HG03520 (cell line): ENCODE measurements at regions not wholly inside any gene's neighbourhood (a gene's known extent, or its start where the extent isn't known, plus 50 kb on each side); places are given as distances from the start of the nearest gene placed in this dataset.

Source experiments
- ATAC-seq: cut with Tn5 transposase; IDR thresholded peaks from one replicate; pipeline ENCODE4 v1.9.1; 2021; ENCODE audit warnings: mild to moderate bottlenecking, moderate library complexity; ENCODE audit not compliant: unreplicated experiment

GRCh38 chr20:11604339-11604738, 313.4 kb upstream of the BTBD3 start:
- no peak for ATAC-seq

DNA sequence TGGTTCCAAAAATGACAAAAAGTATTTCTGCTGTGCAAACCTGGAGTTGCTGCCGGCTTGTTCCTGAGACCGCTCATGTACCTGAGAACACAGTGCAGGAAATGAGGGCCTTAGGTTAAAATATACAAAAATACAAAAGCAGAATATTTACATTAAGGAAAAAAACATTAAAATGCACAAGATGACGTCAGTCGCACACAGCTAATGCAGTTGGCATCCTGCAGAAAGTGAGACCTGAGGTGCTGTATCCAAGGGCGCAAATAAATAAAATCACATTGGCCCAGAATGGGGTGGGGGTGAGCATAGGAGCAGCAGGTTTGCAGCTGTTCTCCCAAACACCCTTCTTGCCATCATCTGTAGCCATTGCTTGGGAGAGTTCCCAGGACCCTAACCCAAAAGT, 310.6 kb upstream of the BTBD3 start:
- ATAC-seq: no peak

DNA sequence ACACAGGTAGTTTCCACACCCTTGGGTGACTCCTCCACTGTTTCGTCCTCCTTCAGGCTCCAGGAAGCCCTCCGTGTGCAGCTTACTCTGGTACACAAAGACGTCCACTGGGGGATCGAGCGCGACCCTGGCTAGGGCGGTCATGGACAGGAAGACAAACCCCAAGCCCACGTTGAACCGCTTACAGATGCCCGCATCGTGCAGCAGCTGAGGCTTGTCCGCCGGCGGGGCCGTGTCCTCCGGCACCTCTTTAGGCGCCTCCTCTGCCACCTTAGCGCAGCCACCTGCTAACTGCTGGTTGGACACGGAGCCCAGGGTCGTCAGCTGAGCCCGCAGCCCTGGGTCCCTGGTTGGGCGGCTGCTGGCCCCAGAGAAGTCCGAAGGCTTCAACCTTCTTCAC, 309.0 kb upstream of the BTBD3 start:
- no peak for ATAC-seq

DNA sequence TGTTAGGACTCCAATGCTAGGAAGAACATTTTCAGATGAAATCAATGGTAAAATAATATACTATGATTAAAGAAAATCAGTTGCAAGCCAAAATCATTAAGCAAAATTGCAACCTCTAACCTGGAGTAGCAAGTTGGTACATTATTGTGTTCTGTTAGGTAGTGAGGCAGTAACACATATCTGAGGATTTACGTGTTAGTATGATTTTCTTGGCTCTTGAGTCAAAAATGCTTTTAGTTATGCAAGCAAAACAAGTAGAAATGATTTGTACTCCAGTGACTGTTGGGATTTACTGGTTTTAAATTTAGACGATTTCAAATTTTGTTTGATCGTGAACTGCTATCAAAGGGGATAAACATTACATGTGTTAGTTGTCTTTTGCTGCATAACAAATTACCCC, 293.0 kb upstream of the BTBD3 start:
- no peak for ATAC-seq

- ATAC-seq: no peak
Measured at GRCh38 chr20:11626551-11626950, 291.1 kb upstream of the BTBD3 start.

DNA sequence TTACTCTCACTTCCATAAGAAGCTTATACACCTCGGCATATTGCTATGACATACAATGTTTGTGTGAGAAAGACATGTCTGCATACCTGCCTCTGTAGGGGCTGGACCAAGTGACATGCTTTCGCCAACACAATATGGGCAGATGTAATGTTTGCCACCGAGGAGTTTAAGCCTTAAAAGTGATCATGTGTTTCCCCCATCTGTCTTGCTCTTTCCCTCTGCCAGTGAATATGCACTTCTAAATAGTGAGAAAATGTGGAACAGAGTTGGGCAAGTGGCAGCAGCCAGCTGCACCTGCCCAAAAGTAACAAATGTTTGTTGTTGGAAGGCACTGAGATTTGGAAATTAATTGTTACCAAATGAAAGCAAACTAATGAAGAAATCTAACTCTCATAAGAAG, 274.8 kb upstream of the BTBD3 start:
- no peak for ATAC-seq

GRCh38 chr20:11646359-11646758, 271.3 kb upstream of the BTBD3 start:
- ATAC-seq: no peak

- no peak for ATAC-seq
Measured at GRCh38 chr20:11650566-11650965, 267.1 kb upstream of the BTBD3 start.

GRCh38 chr20:11651138-11651537, 266.6 kb upstream of the BTBD3 start:
- no peak for ATAC-seq

DNA sequence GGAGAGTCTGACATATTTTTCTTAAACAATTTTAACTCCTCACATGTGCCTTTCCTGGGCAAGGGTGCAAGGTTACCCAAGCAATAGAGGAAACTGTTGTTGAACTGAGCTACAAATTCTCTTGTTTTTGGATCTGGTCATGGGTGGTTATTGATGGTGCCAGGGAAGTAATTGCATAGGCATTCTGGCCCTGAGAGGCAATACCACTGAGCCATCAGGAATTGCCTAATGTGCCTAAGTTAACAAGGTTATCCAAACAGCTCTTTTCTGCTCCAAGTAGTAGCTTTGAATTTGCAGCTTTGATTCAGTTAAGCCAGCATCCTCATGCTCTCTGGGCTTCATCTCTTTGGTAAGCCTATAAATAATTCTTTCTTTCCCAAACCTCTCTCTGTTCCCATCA, 266.0 kb upstream of the BTBD3 start:
- no peak for ATAC-seq

- no peak for ATAC-seq
Measured at GRCh38 chr20:11652128-11652527, 265.6 kb upstream of the BTBD3 start.

- ATAC-seq: no peak
Measured at GRCh38 chr20:11654766-11655165, 262.9 kb upstream of the BTBD3 start.

DNA sequence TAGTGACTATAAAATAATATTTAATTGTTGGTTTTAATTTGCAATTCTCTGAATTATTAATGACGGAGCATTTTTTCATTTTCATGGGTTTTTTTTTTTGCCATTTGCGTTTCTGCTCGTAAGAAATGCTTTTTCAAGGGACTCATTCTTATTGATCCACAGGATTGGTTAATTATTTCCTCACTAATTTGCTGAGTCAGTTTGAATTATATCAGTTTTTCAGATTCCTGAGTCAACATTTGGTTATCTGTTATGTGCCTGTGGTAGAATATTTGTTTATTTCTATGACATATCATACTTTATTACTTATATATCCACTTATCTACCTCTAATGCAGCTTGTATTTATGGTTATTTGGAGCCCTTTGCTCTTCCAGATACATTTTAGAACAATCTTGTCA, 257.0 kb upstream of the BTBD3 start:
- no peak for ATAC-seq

DNA sequence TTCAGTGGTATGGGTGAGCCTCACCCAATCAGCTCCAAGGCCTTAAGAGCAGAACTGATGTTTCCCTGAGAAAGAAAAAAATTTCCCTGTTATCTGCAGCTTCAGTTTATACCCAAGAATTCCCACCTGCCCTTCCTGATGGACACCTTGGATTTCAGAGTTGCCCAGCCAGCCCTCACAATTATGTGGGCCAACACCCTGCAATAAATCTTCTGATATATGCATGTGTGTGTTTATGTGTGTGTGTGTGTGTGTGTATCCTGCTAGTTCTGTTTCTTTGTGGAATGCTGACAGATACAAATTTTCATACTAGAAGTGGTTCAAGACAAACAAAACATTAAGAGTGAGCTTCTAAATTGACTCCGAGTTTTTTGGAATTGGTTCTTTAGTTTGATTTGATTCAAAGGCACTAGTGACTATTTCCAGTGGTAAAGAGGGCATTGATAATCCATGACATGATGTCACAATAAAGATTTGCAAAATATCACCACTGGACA, 246.6 kb upstream of the BTBD3 start:
- ATAC-seq: no peak

- ATAC-seq: no peak
Measured at GRCh38 chr20:11672959-11673358, 244.7 kb upstream of the BTBD3 start.

DNA sequence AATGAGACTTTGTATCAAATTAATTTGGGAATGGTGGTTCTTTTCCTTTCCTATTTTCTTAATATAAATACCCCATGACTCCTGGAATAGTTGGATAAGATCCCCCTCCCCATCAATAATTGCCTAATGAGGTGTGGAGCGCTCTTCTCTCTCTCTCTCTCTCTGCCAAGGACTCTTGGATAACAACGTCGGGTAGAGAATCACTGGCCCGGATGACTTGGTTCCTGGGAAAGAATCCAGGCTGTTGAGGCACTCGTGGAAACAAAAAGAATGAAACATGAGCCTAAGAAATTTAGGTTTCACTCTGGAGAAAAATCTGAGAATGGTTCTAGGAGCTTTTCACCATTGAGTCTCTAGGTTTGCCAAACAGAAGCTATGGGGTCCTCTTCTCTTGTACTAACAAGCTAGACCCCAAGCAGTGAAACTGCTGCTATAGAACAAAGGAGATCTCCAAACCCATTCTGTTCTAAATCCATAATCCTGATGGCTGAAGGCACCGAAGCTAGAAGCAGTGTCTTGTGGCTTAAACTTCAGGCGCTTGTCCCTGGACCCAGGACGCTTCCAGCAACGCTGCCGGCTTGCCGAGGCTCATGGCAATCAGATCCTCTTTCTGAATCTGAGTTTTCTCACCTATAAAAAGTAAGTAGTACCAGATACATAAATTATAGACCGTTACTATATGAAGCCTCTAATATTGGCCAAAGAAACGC, 241.6 kb upstream of the BTBD3 start:
- ATAC-seq: no peak

DNA sequence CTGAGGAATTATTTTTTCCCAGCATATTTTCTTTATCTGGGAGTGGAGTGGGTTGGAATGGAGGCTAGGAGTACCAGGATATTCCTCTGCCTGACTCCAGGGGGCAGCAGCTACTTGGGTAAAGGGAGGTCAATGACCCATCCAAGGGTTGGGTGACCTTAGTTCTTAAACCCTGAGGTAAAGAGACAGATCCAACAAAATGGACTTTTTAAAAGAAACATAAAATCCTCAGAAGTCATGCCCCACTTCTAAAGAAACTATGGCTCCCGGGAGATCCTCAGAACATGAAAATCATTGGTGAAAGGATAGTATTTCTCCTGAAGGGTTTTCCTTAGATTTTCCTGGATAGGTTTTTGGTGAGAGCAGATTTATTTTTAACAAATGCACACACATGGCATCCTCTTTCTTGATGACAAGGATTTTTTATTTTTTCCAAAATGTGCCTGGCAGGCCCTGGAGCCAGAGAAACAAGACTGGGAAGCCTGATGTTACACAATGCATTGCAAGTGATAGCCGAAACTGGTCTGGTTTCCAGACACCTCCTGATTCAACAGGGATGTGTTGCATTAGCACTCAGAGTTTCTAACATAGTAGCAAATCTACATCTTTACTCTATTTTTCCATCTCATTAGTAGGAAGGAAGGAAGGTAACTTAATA, 240.9 kb upstream of the BTBD3 start:
- ATAC-seq: no peak

DNA sequence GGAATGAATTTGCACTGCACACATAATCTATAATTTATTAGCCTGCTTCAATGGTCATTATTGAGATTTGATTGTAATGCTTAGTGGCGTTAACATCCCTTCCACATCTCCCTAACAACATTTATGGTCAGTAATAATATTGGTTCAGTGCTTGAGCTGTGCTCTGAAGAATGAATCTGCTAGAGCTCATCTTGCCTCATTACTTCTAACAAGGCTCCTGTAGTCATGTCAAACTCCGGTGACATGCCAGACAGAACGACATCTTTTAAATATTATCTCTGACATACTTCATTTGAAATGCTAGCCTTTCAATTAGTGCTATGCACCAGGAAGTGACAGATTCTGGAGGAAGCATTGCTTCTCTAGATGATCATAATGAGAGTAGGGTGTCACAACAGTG, 240.3 kb upstream of the BTBD3 start:
- ATAC-seq: no peak

GRCh38 chr20:11677836-11678235, 239.9 kb upstream of the BTBD3 start:
- no peak for ATAC-seq

DNA sequence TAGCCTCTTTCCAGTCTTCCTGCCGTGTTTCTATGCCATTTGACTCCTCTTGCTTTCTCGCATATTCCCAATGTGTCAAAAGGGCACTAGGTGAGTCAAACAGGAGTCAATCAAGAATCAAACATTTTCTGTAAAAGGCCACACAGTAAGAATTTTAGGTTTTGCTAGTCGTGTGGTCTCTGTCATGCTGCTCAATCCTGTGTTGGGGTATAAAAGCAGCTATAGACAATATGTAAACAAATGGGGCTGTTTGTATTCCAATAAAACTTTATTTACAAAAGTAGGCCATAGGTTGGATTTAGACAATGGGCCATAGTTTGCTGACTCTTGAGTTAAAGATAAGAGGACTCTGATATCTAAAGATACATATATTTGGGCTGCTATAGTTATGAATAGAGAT, 235.4 kb upstream of the BTBD3 start:
- no peak for ATAC-seq

- ATAC-seq: no peak
Measured at GRCh38 chr20:11686195-11686594, 231.5 kb upstream of the BTBD3 start.

- ATAC-seq: no peak
Measured at GRCh38 chr20:11686820-11687543, 230.7 kb upstream of the BTBD3 start.
